ENCODE measurements at regions not wholly inside any gene's neighbourhood (a gene's known extent, or its start where the extent isn't known, plus 50 kb on each side); places are given as distances from the start of the nearest gene placed in this dataset.
"Not testable (repeated sequence)": the region's sequence is repeated elsewhere in the genome, so short reads cannot be mapped to it uniquely, and the experiment has no call there.

DNA sequence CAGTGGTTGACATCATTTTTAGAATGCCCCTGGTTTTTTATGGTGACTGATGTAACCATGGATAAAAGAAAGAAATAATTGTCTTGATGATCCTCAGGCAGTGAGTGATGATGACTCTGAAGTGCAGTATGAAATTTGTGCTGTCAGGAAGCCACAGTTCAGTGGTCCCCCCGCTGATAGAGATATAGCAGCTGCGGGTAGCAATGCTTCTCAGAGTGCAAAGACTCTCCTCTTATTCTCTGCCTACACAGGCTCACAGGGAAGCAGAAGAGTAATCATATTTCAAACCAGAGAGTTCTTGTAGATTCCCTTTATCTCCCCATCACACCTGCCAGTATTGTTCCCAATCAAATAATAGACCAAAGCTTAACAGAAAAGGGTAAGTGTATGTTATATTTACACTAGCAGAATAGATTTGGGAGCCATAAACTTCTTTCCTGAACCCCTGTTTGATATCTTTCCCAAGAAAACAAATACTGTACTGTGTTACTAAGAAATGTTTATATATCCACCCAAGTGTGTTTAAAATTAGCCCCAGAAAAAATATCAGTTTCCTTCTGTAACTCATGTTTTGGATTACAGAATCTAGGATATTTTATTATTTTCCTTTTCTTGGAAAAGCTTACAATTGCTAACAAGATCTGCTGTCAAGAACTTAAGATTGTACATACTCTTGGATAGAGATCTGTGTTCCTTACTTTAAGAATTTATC, 1817.4 kb upstream of the FLRT2 start:
- Histone ChIP-seq H3K4me3 (no peak overlapping the region), H3K4me1 (no peaks in the 10 kb centered on the region), H3K9me3 (no peaks in the 10 kb centered on the region), H3K36me3 (no peaks in the 10 kb centered on the region), H3K27ac (no peak overlapping the region), H3K27me3 (no peaks in the 10 kb centered on the region)
- no peak for TF ChIP-seq CTCF (IDR thresholded peaks at IDR 0.05)
- TF ChIP-seq POLR2A (IDR thresholded peaks at IDR 0.05), result no peak
- TF ChIP-seq POLR2AphosphoS5 (IDR thresholded peaks at IDR 0.05; ENCODE audit: insufficient read depth in 1 of 2, low read depth in 1 of 2), result no peak
- no peak for DNase-seq (ENCODE audit: extremely low spot score in 2 of 2)
- intact Hi-C loops (cut with DNase I), result no loop called here

DNA sequence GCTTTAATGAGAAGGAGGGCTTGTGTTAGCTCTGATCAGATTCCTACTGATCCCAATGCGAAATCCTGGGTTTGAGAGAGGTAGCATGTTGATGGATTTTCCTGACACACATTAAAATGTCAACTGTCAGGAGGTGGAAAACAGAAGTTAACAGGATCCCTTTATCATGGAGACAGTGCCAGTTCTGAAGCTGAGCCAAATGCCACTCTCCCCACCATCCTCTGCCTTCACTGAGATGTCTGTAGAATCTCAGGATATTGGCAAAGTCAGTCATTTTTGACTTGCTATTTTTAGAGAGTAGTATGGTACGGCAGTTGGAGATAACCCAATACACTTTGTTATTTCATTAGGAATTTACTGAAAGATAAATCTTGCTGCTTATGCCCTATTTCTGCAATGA, 1816.2 kb upstream of the FLRT2 start:
- DNase-seq (ENCODE audit: extremely low spot score in 2 of 2), result no peak
- H3K36me3 ChIP-seq, result no peaks in the 10 kb centered on the region
- H3K4me1 ChIP-seq, result no peaks in the 10 kb centered on the region
- H3K27me3 ChIP-seq, result no peaks in the 10 kb centered on the region
- TF ChIP-seq POLR2A (IDR thresholded peaks at IDR 0.05) (no peak), POLR2AphosphoS5 (IDR thresholded peaks at IDR 0.05; ENCODE audit: insufficient read depth in 1 of 2, low read depth in 1 of 2) (no peak), CTCF (IDR thresholded peaks at IDR 0.05) (no peak)
- H3K27ac ChIP-seq, result no peak overlapping the region
- H3K4me3 ChIP-seq, result no peak overlapping the region
- intact Hi-C loops (cut with DNase I), result no loop called here
- no peaks in the 10 kb centered on the region for H3K9me3 ChIP-seq

- Histone ChIP-seq H3K4me1 (no peaks in the 10 kb centered on the region), H3K27me3 (no peaks in the 10 kb centered on the region), H3K36me3 (no peaks in the 10 kb centered on the region), H3K4me3 (no peak overlapping the region), H3K9me3 (no peaks in the 10 kb centered on the region), H3K27ac (no peak overlapping the region)
- no peak for DNase-seq (ENCODE audit: extremely low spot score in 2 of 2)
- TF ChIP-seq POLR2A (IDR thresholded peaks at IDR 0.05), result no peak
- TF ChIP-seq CTCF (IDR thresholded peaks at IDR 0.05), result no peak
- no peak for TF ChIP-seq POLR2AphosphoS5 (IDR thresholded peaks at IDR 0.05; ENCODE audit: insufficient read depth in 1 of 2, low read depth in 1 of 2)
- intact Hi-C loops (cut with DNase I), result no loop called here
Observed at GRCh38 chr14:83714151-83714550, 1815.8 kb upstream of the FLRT2 start.

DNA sequence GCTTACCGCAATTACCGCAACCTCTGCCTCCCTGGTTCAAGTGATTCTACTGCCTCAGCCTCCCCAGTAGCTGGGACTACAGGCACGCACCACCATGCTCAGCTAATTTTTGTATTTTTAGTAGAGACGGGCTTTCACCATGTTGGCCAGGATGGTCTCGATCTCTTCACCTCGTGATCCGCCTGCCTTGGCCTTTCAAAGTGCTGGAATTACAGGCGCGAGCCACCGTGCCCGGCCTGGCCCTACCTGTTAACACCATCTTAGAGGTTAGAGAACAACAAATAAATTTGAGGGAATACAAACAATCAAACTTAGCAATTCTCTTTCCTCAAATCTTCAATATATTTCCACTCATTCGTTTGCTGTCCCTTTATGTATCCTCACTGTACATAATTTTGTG, 1810.5 kb upstream of the FLRT2 start:
- not testable (repeated sequence) for DNase-seq (ENCODE audit: extremely low spot score in 2 of 2); H3K27me3 ChIP-seq

GRCh38 chr14:83733670-83734069, 1796.3 kb upstream of the FLRT2 start:
- H3K9me3 ChIP-seq, result no peaks in the 10 kb centered on the region
- no peak overlapping the region for H3K4me3 ChIP-seq
- DNase-seq (ENCODE audit: extremely low spot score in 2 of 2), result no peak
- no peaks in the 10 kb centered on the region for H3K27me3 ChIP-seq
- no peaks in the 10 kb centered on the region for H3K4me1 ChIP-seq
- H3K27ac ChIP-seq, result no peak overlapping the region
- TF ChIP-seq CTCF (IDR thresholded peaks at IDR 0.05) (no peak), POLR2AphosphoS5 (IDR thresholded peaks at IDR 0.05; ENCODE audit: insufficient read depth in 1 of 2, low read depth in 1 of 2) (no peak), POLR2A (IDR thresholded peaks at IDR 0.05) (no peak)
- no peaks in the 10 kb centered on the region for H3K36me3 ChIP-seq
- intact Hi-C loops (cut with DNase I), result no loop called here

More for the DNA sequence above, 1810.5 kb upstream of the FLRT2 start:
- H3K9me3 ChIP-seq; H3K4me1 ChIP-seq; intact Hi-C loops (cut with DNase I); H3K4me3 ChIP-seq; H3K36me3 ChIP-seq; H3K27ac ChIP-seq: not testable (repeated sequence)

All from vagina (tissue), 2 donors.